ENCODE measurements at regions not wholly inside any gene's neighbourhood (a gene's known extent, or its start where the extent isn't known, plus 50 kb on each side); places are given as distances from the start of the nearest gene placed in this dataset.

DNA sequence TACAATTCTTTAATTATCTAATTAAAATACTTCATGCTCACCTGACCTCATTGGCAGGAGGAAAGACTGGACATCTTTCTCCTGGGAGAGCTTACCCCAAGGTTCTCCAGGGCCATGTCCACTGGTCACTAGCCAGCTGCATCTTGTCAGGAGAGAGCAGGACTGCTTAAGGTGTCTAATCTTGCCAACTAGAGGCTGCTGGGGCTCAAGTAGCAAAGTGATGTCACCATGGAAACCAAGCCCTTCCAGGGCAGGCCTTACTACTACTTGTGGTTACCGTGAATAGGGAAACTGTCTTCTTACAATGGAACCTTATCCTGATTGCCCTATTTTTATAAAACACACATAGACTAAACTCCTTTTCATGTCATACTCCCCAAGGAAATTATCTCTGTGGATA lies 376.4 kb downstream of the SNAPC1 start:
- peaks cover 0 to 2% (median 0%) of the 10 kb centered on the region in 5 donors for H3K4me1 ChIP-seq (ENCODE audit: control insufficient read depth in 5 of 5, insufficient read depth in 5 of 5, low read length in 5 of 5)
- no peak overlapping the region for H3K9ac ChIP-seq (ENCODE audit: low read length in 5 of 5)
- H3K36me3 ChIP-seq (ENCODE audit: control insufficient read depth in 5 of 5, insufficient read depth in 5 of 5, low read length in 5 of 5) = no peaks in the 10 kb centered on the region
- no peak overlapping the region for H3K4me3 ChIP-seq (ENCODE audit: low read depth in 1 of 5, low read length in 5 of 5)
- no peaks in the 10 kb centered on the region for H3K27me3 ChIP-seq (ENCODE audit: control insufficient read depth in 5 of 5, insufficient read depth in 4 of 5, low read length in 5 of 5)
- no peak overlapping the region for H3K27ac ChIP-seq (ENCODE audit: low read depth, low read length)
- H3K9me3 ChIP-seq (ENCODE audit: control insufficient read depth in 5 of 5, low read length in 5 of 5) = no peaks in the 10 kb centered on the region

- H3K4me1 ChIP-seq (ENCODE audit: control insufficient read depth in 5 of 5, insufficient read depth in 5 of 5, low read length in 5 of 5) = no peaks in the 10 kb centered on the region
- H3K27ac ChIP-seq (ENCODE audit: low read depth, low read length) = no peak overlapping the region
- no peaks in the 10 kb centered on the region for H3K36me3 ChIP-seq (ENCODE audit: control insufficient read depth in 5 of 5, insufficient read depth in 5 of 5, low read length in 5 of 5)
- H3K9ac ChIP-seq (ENCODE audit: low read length in 5 of 5) = no peak overlapping the region
- H3K4me3 ChIP-seq (ENCODE audit: low read depth in 1 of 5, low read length in 5 of 5) = no peak overlapping the region
- H3K9me3 ChIP-seq (ENCODE audit: control insufficient read depth in 5 of 5, low read length in 5 of 5) = no peaks in the 10 kb centered on the region
- peaks cover 0 to 2% (median 0%) of the 10 kb centered on the region in 5 donors for H3K27me3 ChIP-seq (ENCODE audit: control insufficient read depth in 5 of 5, insufficient read depth in 4 of 5, low read length in 5 of 5)
Observed at GRCh38 chr14:62141139-62141538, 378.9 kb downstream of the SNAPC1 start.

DNA sequence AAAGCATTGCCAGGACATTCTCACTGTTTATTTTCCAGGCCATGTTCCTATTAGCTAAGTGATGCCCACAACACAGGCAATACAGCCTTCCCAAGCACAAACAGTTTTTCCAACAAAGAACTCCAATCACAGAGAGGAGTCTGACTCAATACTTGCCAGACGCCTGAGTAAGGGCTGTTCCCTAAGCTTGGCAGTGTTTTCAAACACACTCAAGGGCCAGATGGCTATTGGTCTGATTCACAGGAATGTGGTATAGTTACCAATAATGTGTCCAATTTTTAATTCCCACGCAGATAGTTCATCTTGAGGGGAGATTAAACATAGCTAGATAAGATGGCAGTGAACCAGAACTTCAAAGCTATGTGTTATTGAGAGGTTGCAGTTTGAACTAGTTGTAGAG lies 381.0 kb downstream of the SNAPC1 start:
- Histone ChIP-seq H3K27ac (ENCODE audit: low read depth, low read length) (no peak overlapping the region), H3K36me3 (ENCODE audit: control insufficient read depth in 5 of 5, insufficient read depth in 5 of 5, low read length in 5 of 5) (no peaks in the 10 kb centered on the region), H3K9ac (ENCODE audit: low read length in 5 of 5) (no peak overlapping the region), H3K4me1 (ENCODE audit: control insufficient read depth in 5 of 5, insufficient read depth in 5 of 5, low read length in 5 of 5) (no peaks in the 10 kb centered on the region), H3K4me3 (ENCODE audit: low read depth in 1 of 5, low read length in 5 of 5) (no peak overlapping the region), H3K27me3 (ENCODE audit: control insufficient read depth in 5 of 5, insufficient read depth in 4 of 5, low read length in 5 of 5) (peaks cover 0 to 2% (median 0%) of the 10 kb centered on the region in 5 donors), H3K9me3 (ENCODE audit: control insufficient read depth in 5 of 5, low read length in 5 of 5) (peaks cover 0 to 7% (median 3%) of the 10 kb centered on the region in 5 donors)

DNA sequence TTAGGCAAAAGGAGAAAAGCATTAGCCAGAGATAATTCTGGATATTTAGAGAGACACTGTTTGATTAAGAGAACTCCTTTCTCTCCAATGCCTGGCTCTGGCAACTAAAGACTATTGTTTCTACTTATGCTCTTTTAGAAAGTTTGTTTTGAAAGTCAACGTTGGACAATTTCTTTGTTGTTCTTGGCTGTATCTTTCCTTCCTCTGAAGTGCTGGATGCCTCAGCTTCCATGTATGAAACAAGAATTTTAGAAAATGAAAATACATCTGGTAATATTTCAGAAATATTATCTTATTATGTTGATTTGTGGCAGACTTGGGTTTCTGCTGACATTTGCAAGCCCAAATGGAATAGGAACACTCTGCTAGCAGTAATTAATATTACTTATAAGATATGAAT lies 382.6 kb downstream of the SNAPC1 start:
- Histone ChIP-seq H3K27me3 (ENCODE audit: control insufficient read depth in 5 of 5, insufficient read depth in 4 of 5, low read length in 5 of 5) (peaks cover 0 to 2% (median 0%) of the 10 kb centered on the region in 5 donors), H3K36me3 (ENCODE audit: control insufficient read depth in 5 of 5, insufficient read depth in 5 of 5, low read length in 5 of 5) (no peaks in the 10 kb centered on the region), H3K27ac (ENCODE audit: low read depth, low read length) (no peak overlapping the region), H3K4me1 (ENCODE audit: control insufficient read depth in 5 of 5, insufficient read depth in 5 of 5, low read length in 5 of 5) (no peaks in the 10 kb centered on the region), H3K9ac (ENCODE audit: low read length in 5 of 5) (no peak overlapping the region), H3K9me3 (ENCODE audit: control insufficient read depth in 5 of 5, low read length in 5 of 5) (peaks cover 0 to 7% (median 3%) of the 10 kb centered on the region in 5 donors), H3K4me3 (ENCODE audit: low read depth in 1 of 5, low read length in 5 of 5) (no peak overlapping the region)

DNA sequence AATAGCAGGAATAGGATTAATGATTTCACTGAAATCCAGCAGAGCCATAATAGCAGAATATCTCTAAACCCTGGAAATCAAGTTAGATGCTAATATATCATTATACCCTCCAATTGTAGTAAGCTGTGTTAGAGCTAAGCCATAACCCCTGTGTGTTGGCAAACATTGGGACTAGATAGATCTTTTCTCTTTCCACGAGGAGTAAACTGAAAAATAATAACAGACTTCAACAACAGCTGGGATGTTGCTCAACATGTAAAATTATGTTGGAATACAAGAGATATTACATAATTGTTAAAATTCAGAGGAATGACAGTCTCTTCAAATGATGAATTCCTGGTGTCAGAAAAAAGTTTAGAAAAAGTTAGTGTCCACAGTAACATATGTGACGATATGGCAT lies 383.8 kb downstream of the SNAPC1 start:
- Histone ChIP-seq H3K27ac (ENCODE audit: low read depth, low read length) (no peak overlapping the region), H3K36me3 (ENCODE audit: control insufficient read depth in 5 of 5, insufficient read depth in 5 of 5, low read length in 5 of 5) (no peaks in the 10 kb centered on the region)

DNA sequence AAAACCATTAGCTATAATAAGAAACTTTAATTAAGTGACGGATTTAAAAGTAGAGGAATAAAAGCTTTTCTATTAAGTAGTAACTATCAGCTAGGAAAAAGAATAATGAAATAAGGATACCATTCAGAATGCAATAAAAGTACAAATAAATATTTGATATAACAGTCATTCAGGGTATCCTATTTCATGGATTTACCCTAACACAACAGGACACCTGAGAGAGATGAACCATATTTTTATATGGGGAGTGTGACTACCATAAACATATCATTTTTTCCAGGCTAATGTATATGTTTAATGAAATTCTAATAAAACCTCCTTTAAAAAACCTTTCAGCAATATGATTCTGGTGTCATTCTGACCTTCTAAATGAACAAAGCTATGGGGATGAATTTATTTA lies 393.8 kb downstream of the SNAPC1 start:
- Histone ChIP-seq H3K4me1 (ENCODE audit: control insufficient read depth in 5 of 5, insufficient read depth in 5 of 5, low read length in 5 of 5) (no peaks in the 10 kb centered on the region), H3K9ac (ENCODE audit: low read length in 5 of 5) (no peak overlapping the region), H3K4me3 (ENCODE audit: low read depth in 1 of 5, low read length in 5 of 5) (no peak overlapping the region), H3K36me3 (ENCODE audit: control insufficient read depth in 5 of 5, insufficient read depth in 5 of 5, low read length in 5 of 5) (no peaks in the 10 kb centered on the region), H3K9me3 (ENCODE audit: control insufficient read depth in 5 of 5, low read length in 5 of 5) (no peaks in the 10 kb centered on the region), H3K27ac (ENCODE audit: low read depth, low read length) (no peak overlapping the region), H3K27me3 (ENCODE audit: control insufficient read depth in 5 of 5, insufficient read depth in 4 of 5, low read length in 5 of 5) (peaks cover 0 to 4% (median 2%) of the 10 kb centered on the region in 5 donors)

More for the DNA sequence above, 383.8 kb downstream of the SNAPC1 start:
- no peaks in the 10 kb centered on the region for H3K4me1 ChIP-seq (ENCODE audit: control insufficient read depth in 5 of 5, insufficient read depth in 5 of 5, low read length in 5 of 5)
- H3K27me3 ChIP-seq (ENCODE audit: control insufficient read depth in 5 of 5, insufficient read depth in 4 of 5, low read length in 5 of 5) = peaks cover 0 to 2% (median 0%) of the 10 kb centered on the region in 5 donors
- H3K9me3 ChIP-seq (ENCODE audit: control insufficient read depth in 5 of 5, low read length in 5 of 5) = peaks cover 0 to 7% (median 3%) of the 10 kb centered on the region in 5 donors
- no peak overlapping the region for H3K9ac ChIP-seq (ENCODE audit: low read length in 5 of 5)
- no peak overlapping the region for H3K4me3 ChIP-seq (ENCODE audit: low read depth in 1 of 5, low read length in 5 of 5)

GRCh38 chr14:62158779-62159178 lies 396.6 kb downstream of the SNAPC1 start:
- H3K4me3 ChIP-seq (ENCODE audit: low read depth in 1 of 5, low read length in 5 of 5) = no peak overlapping the region
- H3K4me1 ChIP-seq (ENCODE audit: control insufficient read depth in 5 of 5, insufficient read depth in 5 of 5, low read length in 5 of 5) = no peaks in the 10 kb centered on the region
- H3K9ac ChIP-seq (ENCODE audit: low read length in 5 of 5) = no peak overlapping the region
- no peaks in the 10 kb centered on the region for H3K9me3 ChIP-seq (ENCODE audit: control insufficient read depth in 5 of 5, low read length in 5 of 5)
- no peaks in the 10 kb centered on the region for H3K36me3 ChIP-seq (ENCODE audit: control insufficient read depth in 5 of 5, insufficient read depth in 5 of 5, low read length in 5 of 5)
- H3K27me3 ChIP-seq (ENCODE audit: control insufficient read depth in 5 of 5, insufficient read depth in 4 of 5, low read length in 5 of 5) = peaks cover 0 to 4% (median 2%) of the 10 kb centered on the region in 5 donors
- H3K27ac ChIP-seq (ENCODE audit: low read depth, low read length) = no peak overlapping the region

- no peak overlapping the region for H3K27ac ChIP-seq (ENCODE audit: low read depth, low read length)
- no peaks in the 10 kb centered on the region for H3K9me3 ChIP-seq (ENCODE audit: control insufficient read depth in 5 of 5, low read length in 5 of 5)
- no peak overlapping the region for H3K9ac ChIP-seq (ENCODE audit: low read length in 5 of 5)
- peaks cover 0 to 4% (median 2%) of the 10 kb centered on the region in 5 donors for H3K27me3 ChIP-seq (ENCODE audit: control insufficient read depth in 5 of 5, insufficient read depth in 4 of 5, low read length in 5 of 5)
- H3K4me3 ChIP-seq (ENCODE audit: low read depth in 1 of 5, low read length in 5 of 5) = no peak overlapping the region
- H3K4me1 ChIP-seq (ENCODE audit: control insufficient read depth in 5 of 5, insufficient read depth in 5 of 5, low read length in 5 of 5) = no peaks in the 10 kb centered on the region
- H3K36me3 ChIP-seq (ENCODE audit: control insufficient read depth in 5 of 5, insufficient read depth in 5 of 5, low read length in 5 of 5) = no peaks in the 10 kb centered on the region
Observed at GRCh38 chr14:62159314-62159713, 397.1 kb downstream of the SNAPC1 start.

DNA sequence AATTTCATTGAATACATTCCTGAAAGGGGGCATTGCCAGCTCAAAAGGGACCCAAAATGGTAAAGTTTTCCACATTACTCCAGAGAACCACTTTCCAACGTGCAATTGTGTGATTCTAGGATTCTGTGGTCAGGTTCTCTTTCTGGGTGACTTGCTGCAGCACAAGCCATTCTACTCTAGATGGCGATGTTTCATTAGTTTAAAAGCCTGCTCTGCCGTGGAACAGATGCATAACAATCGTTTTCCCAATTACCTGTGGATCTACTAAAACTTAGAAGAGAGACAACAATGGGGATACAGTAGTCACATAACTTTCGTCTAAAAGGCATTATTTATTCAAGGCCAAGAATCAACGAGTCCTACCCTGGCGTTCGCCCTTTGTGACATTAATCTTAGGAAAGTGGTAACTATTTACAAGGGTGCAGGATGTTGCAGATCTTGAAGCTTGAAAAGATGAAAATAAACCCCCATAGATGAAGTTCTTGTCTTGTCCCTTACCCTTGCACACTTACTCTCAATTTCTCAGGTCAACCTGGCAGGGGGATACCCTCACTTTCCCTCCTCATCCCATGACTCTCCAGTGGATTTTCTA lies 400.9 kb downstream of the SNAPC1 start:
- no peaks in the 10 kb centered on the region for H3K4me1 ChIP-seq (ENCODE audit: control insufficient read depth in 5 of 5, insufficient read depth in 5 of 5, low read length in 5 of 5)

DNA sequence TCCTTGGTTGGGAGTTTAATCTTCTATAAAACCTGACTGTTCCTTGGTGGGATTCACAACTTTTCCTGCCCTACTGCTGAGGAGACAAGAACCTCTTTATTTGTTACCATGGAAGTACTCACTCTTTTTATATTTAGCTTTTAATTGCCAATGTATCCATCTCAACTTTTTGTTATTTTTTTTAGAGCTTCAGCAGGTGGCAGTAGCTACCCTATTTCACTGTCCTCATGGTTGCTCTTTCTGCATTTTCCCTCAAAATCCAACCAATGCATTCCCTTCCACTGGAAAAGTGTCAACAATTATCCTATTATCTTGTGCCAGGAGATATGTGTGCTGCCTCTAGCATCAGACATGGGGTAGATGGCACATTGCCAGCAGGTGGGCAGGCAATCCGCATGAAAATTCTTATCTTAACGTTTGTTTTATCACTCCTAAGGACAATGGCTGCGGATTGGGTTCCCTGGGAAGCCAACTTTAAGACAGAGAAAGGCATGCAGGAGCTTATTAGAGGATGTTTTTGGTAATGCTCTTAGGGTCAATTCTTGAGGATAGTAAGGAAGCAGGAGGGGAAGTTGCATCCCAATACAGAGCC lies 406.4 kb downstream of the SNAPC1 start:
- H3K36me3 ChIP-seq (ENCODE audit: control insufficient read depth in 5 of 5, insufficient read depth in 5 of 5, low read length in 5 of 5) = no peaks in the 10 kb centered on the region
- no peak overlapping the region for H3K9ac ChIP-seq (ENCODE audit: low read length in 5 of 5)
- H3K27ac ChIP-seq (ENCODE audit: low read depth, low read length) = no peak overlapping the region
- no peaks in the 10 kb centered on the region for H3K9me3 ChIP-seq (ENCODE audit: control insufficient read depth in 5 of 5, low read length in 5 of 5)
- peaks cover 0 to 3% (median 0%) of the 10 kb centered on the region in 5 donors for H3K27me3 ChIP-seq (ENCODE audit: control insufficient read depth in 5 of 5, insufficient read depth in 4 of 5, low read length in 5 of 5)
- no peak overlapping the region for H3K4me3 ChIP-seq (ENCODE audit: low read depth in 1 of 5, low read length in 5 of 5)
- no peaks in the 10 kb centered on the region for H3K4me1 ChIP-seq (ENCODE audit: control insufficient read depth in 5 of 5, insufficient read depth in 5 of 5, low read length in 5 of 5)

More for the DNA sequence above, 400.9 kb downstream of the SNAPC1 start:
- Histone ChIP-seq H3K4me3 (ENCODE audit: low read depth in 1 of 5, low read length in 5 of 5) (no peak overlapping the region), H3K9me3 (ENCODE audit: control insufficient read depth in 5 of 5, low read length in 5 of 5) (no peaks in the 10 kb centered on the region), H3K9ac (ENCODE audit: low read length in 5 of 5) (no peak overlapping the region), H3K36me3 (ENCODE audit: control insufficient read depth in 5 of 5, insufficient read depth in 5 of 5, low read length in 5 of 5) (no peaks in the 10 kb centered on the region), H3K27me3 (ENCODE audit: control insufficient read depth in 5 of 5, insufficient read depth in 4 of 5, low read length in 5 of 5) (peaks cover 0 to 4% (median 3%) of the 10 kb centered on the region in 5 donors), H3K27ac (ENCODE audit: low read depth, low read length) (no peak overlapping the region)
